GM12874 (cell line): ENCODE measurements at regions not wholly inside any gene's neighbourhood (a gene's known extent, or its start where the extent isn't known, plus 50 kb on each side); places are given as distances from the start of the nearest gene placed in this dataset.

ENCODE experiments used
- CTCF ChIP-seq: IDR thresholded peaks from 2 replicates; pipeline ENCODE4 v1.5.1; 2011; ENCODE audit warnings: low read depth, mild to moderate bottlenecking, control low read depth, low read length, moderate library complexity; ENCODE audit not compliant: insufficient read depth

DNA sequence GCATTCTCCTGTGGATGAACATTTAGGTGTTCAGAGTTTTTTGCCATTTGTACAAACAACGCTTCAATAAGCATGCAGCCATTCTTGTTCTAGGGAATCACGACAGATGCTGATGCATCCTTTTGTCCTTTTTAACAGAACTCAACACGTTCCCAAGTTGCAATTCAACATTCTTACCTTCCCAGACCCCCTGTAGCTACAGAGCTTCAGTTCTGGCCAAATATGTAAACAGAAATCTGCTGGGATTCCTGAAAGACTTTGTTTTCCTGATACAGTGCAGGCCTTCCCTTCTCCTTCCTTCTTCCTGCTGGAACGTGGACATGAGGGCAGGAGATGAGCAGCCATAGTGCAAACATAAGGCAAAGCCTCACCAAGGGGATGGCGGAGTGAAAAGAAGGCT, 59.1 kb upstream of the SPATA12 start:
- TF ChIP-seq CTCF, result no peak

DNA sequence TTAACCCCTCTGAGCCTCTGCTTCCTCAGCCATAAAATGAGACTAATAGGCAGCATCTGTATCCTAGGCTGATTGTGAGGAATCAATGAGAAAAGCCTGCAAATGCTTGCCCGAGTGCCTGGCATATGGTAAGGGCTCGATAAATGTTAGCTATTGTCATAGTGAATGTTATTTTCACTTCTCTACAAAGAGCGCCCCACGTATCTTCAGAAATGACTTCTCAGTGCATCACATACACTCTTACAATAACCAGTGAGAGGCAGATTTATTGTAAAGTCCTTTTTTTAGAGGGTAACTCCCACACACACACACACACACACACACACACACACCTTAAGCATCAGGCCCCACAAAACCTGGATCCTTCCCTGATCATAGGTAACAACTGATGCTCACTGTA, 60.5 kb upstream of the SPATA12 start:
- no peak for TF ChIP-seq CTCF

DNA sequence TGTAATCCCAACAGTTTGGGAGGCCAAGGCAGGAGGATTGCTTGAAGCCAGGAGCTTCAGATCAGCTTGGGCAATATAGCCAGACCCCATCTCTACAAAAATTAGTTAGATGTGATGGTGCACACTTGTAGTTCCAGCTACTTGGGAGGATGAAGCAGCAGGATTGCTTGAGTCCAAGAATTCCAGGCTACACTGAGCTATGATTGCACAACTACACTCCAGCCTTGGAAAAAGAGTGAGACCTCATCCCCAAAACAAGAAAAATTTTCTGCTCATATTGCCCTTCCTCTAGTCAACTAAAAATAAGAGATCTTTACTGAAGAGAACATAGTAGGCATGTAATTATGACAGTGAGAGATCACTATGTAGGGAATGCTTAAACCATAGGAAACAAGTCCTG, 60.9 kb upstream of the SPATA12 start:
- no peak for TF ChIP-seq CTCF

GRCh38 chr3:56998076-56998529, 62.4 kb upstream of the SPATA12 start:
- TF ChIP-seq CTCF, result no peak

DNA sequence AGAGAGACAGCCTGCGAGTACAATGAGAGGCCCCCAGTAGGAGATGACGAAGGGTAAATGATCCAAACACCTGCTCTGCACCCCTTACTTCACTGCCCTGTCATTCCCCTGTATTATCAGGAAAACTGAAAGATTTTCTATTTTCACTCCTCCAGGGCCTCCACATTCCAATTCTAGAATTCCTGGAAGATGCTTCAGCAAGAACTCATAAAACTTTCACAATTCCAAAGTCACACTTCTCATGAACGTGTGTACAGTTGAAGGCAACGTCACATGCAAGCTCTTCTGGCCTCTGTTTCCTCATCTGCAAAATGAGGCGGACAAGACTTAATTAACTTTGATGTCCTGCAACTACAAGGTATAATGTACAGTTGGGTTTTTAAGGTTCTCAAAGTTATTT, 62.8 kb upstream of the SPATA12 start:
- no peak for TF ChIP-seq CTCF

GRCh38 chr3:56997041-56997440, 63.4 kb upstream of the SPATA12 start:
- no peak for TF ChIP-seq CTCF

GRCh38 chr3:56994391-56994790, 66.1 kb upstream of the SPATA12 start:
- no peak for TF ChIP-seq CTCF

- TF ChIP-seq CTCF, result no peak
Observed at GRCh38 chr3:56990641-56991015, 69.8 kb upstream of the SPATA12 start.
